Astrocyte (in vitro differentiated cells and primary cell): ENCODE measurements at regions not wholly inside any gene's neighbourhood (a gene's known extent, or its start where the extent isn't known, plus 50 kb on each side); places are given as distances from the start of the nearest gene placed in this dataset.

ENCODE experiments used
- DNase-seq: peaks from one replicate; pipeline ENCODE4 v3.0.0-alpha.2; 2010; ENCODE audit warnings: low read depth
- FAIRE-seq: peaks from 2 replicates; lab custom pipeline; 2011; peaks lifted over from hg19 to GRCh38; lab: Jason Lieb, UNC
- H2AFZ ChIP-seq: 2 replicates; pipeline ENCODE4 v1.6.0; 2012; ENCODE audit warnings: low read depth, low read length, inconsistent platforms
- H3K27ac ChIP-seq: 2 replicates; pipeline ENCODE4 v1.5.1; 2011; ENCODE audit warnings: low read depth, low read length, inconsistent platforms
- H3K27me3 ChIP-seq: 2 replicates; pipeline ENCODE4 v1.6.0; 2011; ENCODE audit warnings: low read length, inconsistent platforms; ENCODE audit not compliant: insufficient read depth
- H3K36me3 ChIP-seq: 2 replicates; pipeline ENCODE4 v1.5.1; 2011; ENCODE audit warnings: low read length, inconsistent platforms; ENCODE audit not compliant: insufficient read depth
- H3K4me1 ChIP-seq: 2 replicates; pipeline ENCODE4 v1.5.1; 2011; ENCODE audit warnings: low read length, inconsistent platforms; ENCODE audit not compliant: insufficient read depth
- H3K4me2 ChIP-seq: 2 replicates; pipeline ENCODE4 v1.6.0; 2012; ENCODE audit warnings: low read length, inconsistent platforms
- H3K4me3 ChIP-seq: 2 replicates; pipeline ENCODE4 v1.5.1; 2011; ENCODE audit warnings: low read depth, mild to moderate bottlenecking, low read length, inconsistent platforms; ENCODE audit not compliant: insufficient read depth
- H3K79me2 ChIP-seq: 2 replicates; pipeline ENCODE4 v1.6.0; 2012; ENCODE audit warnings: mild to moderate bottlenecking, low read length, inconsistent platforms; ENCODE audit not compliant: insufficient read depth
- H3K9ac ChIP-seq: 2 replicates; pipeline ENCODE4 v1.6.0; 2012; ENCODE audit warnings: mild to moderate bottlenecking, low read length, inconsistent platforms
- H3K9me3 ChIP-seq: 2 replicates; pipeline ENCODE4 v1.5.1; 2012; ENCODE audit warnings: low read depth, mild to moderate bottlenecking, low read length, inconsistent platforms; ENCODE audit not compliant: insufficient read depth
- H4K20me1 ChIP-seq: 2 replicates; pipeline ENCODE4 v1.6.0; 2012; ENCODE audit warnings: low read length, inconsistent platforms; ENCODE audit not compliant: insufficient read depth
- H3K27ac Mint-ChIP-seq: one replicate; pipeline ENCODE4 v1.8.0; 2021; ENCODE audit warnings: mild to moderate bottlenecking, mixed read lengths; ENCODE audit not compliant: unreplicated experiment
- H3K27me3 Mint-ChIP-seq: one replicate; pipeline ENCODE4 v1.8.0; 2021; ENCODE audit warnings: low read depth, mixed read lengths; ENCODE audit not compliant: unreplicated experiment
- H3K36me3 Mint-ChIP-seq: one replicate; pipeline ENCODE4 v1.8.0; 2021; ENCODE audit warnings: low read depth, mixed read lengths; ENCODE audit not compliant: unreplicated experiment
- H3K4me1 Mint-ChIP-seq: one replicate; pipeline ENCODE4 v1.8.0; 2021; ENCODE audit warnings: low read depth, mixed read lengths; ENCODE audit not compliant: unreplicated experiment
- H3K4me3 Mint-ChIP-seq: one replicate; pipeline ENCODE4 v1.8.0; 2021; ENCODE audit warnings: mild to moderate bottlenecking, moderate library complexity, mixed read lengths; ENCODE audit not compliant: unreplicated experiment
- H3K9me3 Mint-ChIP-seq: one replicate; pipeline ENCODE4 v1.8.0; 2021; ENCODE audit warnings: mild to moderate bottlenecking, mixed read lengths; ENCODE audit not compliant: unreplicated experiment
- CTCF ChIP-seq: IDR thresholded peaks from 2 replicates; pipeline ENCODE4 v1.5.1; 2011; ENCODE audit warnings: low read depth, mild to moderate bottlenecking, inconsistent platforms, low read length, moderate library complexity; ENCODE audit not compliant: insufficient read depth
- EZH2 ChIP-seq: IDR thresholded peaks from 2 replicates; pipeline ENCODE4 v1.6.1; 2012; ENCODE audit warnings: mild to moderate bottlenecking, low read length, inconsistent platforms; ENCODE audit not compliant: insufficient read depth

GRCh38 chr2:183984871-183985270 lies 613.5 kb upstream of the ZNF804A start:
- Histone ChIP-seq H3K27ac (no peak overlapping the region), H3K4me3 (no peak overlapping the region), H3K27me3 (no peaks in the 10 kb centered on the region), H3K4me1 (no peaks in the 10 kb centered on the region), H3K4me2 (no peak overlapping the region), H2AFZ (no peak overlapping the region), H3K36me3 (no peaks in the 10 kb centered on the region), H3K9me3 (no peaks in the 10 kb centered on the region), H3K9ac (no peak overlapping the region), H3K79me2 (no peaks in the 10 kb centered on the region), H4K20me1 (no peaks in the 10 kb centered on the region)
- H3K4me3 Mint-ChIP-seq = no peak overlapping the region
- DNase-seq (no peak), FAIRE-seq (no peak)
- no peaks in the 10 kb centered on the region for H3K36me3 Mint-ChIP-seq
- H3K9me3 Mint-ChIP-seq = no peaks in the 10 kb centered on the region
- no peak overlapping the region for H3K27ac Mint-ChIP-seq
- H3K27me3 Mint-ChIP-seq = no peaks in the 10 kb centered on the region
- no peak for TF ChIP-seq CTCF
- no peak for TF ChIP-seq EZH2
- H3K4me1 Mint-ChIP-seq = no peaks in the 10 kb centered on the region

- Histone ChIP-seq H3K4me3 (no peak overlapping the region), H3K27ac (no peak overlapping the region), H4K20me1 (no peaks in the 10 kb centered on the region), H3K9ac (no peak overlapping the region), H2AFZ (no peak overlapping the region), H3K9me3 (no peaks in the 10 kb centered on the region), H3K36me3 (no peaks in the 10 kb centered on the region), H3K79me2 (no peaks in the 10 kb centered on the region), H3K4me1 (peaks cover 8% of the 10 kb centered on the region), H3K27me3 (no peaks in the 10 kb centered on the region), H3K4me2 (no peak overlapping the region)
- Mint-ChIP-seq H3K36me3 (peaks cover 2% of the 10 kb centered on the region), H3K4me1 (peaks cover 15% of the 10 kb centered on the region), H3K4me3 (no peak overlapping the region), H3K9me3 (no peaks in the 10 kb centered on the region), H3K27ac (no peak overlapping the region), H3K27me3 (no peaks in the 10 kb centered on the region)
- FAIRE-seq (no peak), DNase-seq (no peak)
- no peak for TF ChIP-seq EZH2
- no peak for TF ChIP-seq CTCF
Measured at GRCh38 chr2:183991968-183992367, 606.4 kb upstream of the ZNF804A start.

- TF ChIP-seq EZH2 (no peak), CTCF (no peak)
- no peak overlapping the region for H3K4me3 ChIP-seq
- no peaks in the 10 kb centered on the region for H3K9me3 ChIP-seq
- no peak overlapping the region for H2AFZ ChIP-seq
- peaks cover 2% of the 10 kb centered on the region for H3K36me3 Mint-ChIP-seq
- no peak overlapping the region for H3K4me3 Mint-ChIP-seq
- H3K36me3 ChIP-seq = no peaks in the 10 kb centered on the region
- no peak for FAIRE-seq
- H4K20me1 ChIP-seq = no peaks in the 10 kb centered on the region
- no peak overlapping the region for H3K27ac Mint-ChIP-seq
- H3K4me2 ChIP-seq = no peak overlapping the region
- H3K79me2 ChIP-seq = no peaks in the 10 kb centered on the region
- H3K4me1 Mint-ChIP-seq = peaks cover 15% of the 10 kb centered on the region
- no peaks in the 10 kb centered on the region for H3K9me3 Mint-ChIP-seq
- no peaks in the 10 kb centered on the region for H3K27me3 ChIP-seq
- peaks cover 2% of the 10 kb centered on the region for H3K27me3 Mint-ChIP-seq
- no peak overlapping the region for H3K27ac ChIP-seq
- H3K4me1 ChIP-seq = peaks cover 8% of the 10 kb centered on the region
- DNase-seq = no peak
- H3K9ac ChIP-seq = no peak overlapping the region
Measured at GRCh38 chr2:183993052-183993451, 605.3 kb upstream of the ZNF804A start.
